Ecto neural progenitor cell (in vitro differentiated cells): ENCODE measurements at regions not wholly inside any gene's neighbourhood (a gene's known extent, or its start where the extent isn't known, plus 50 kb on each side); places are given as distances from the start of the nearest gene placed in this dataset.
"Not testable (repeated sequence)": the region's sequence is repeated elsewhere in the genome, so short reads cannot be mapped to it uniquely, and the experiment has no call there.

Source experiments
- DNase-seq: peaks from one replicate; pipeline ENCODE4 v3.0.0-alpha.2; 2018; ENCODE audit warnings: low spot score

DNA sequence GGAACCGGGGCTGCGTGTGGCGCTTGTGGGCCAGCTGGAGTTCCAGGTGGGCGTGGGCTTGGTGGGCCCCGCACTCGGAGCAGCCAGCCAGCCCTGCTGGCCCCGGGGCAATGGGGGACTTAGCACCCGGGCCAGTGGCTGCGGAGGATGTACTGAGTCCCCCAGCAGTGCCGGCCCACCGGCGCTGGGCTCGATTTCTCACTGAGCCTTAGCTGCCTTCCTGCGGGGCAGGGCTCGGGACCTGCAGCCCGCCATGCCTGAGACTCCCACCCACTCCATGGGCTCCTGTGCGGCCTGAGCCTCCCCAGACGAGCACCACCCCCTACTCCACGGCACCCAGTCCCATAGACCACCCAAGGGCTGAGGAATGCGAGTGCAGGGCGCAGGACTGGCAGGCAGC, 963.6 kb upstream of the PCDH20 start:
- not testable (repeated sequence) for DNase-seq

DNA sequence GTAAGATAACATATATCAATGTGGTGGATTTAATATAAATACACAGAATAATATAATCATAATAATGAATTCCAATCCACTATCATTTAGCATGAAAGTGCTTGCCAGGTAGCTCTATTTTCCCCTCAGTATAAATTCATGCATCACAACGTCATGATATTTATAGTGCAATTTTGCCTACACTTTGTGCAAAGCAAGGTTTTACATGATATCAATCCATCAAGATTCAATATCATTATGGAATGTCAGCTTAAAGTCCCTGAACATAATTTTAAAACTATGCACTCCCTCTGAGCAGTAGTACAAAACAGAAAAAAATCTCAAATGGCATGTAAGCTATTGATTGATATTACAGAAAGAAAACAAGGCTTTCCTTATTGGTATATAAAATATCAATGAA, 962.2 kb upstream of the PCDH20 start:
- no peak for DNase-seq

DNA sequence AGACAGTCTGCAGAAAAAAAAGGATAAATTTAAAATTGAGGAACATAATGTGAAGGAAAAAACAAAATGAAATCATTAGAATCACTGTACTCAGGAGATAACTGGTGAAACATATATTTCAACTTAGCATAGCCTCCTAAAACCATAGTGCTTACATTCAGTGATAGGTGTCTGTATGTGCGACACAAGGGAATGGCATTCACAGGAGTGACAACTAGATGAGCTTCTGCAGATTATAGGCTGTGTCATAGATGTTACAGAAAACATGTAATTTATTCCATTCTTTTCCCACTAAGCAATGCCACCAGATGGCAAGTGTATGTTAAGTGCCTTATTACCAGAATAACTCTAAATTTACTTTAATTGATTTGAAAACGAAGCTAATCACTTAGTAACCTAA, 960.0 kb upstream of the PCDH20 start:
- DNase-seq: no peak

DNA sequence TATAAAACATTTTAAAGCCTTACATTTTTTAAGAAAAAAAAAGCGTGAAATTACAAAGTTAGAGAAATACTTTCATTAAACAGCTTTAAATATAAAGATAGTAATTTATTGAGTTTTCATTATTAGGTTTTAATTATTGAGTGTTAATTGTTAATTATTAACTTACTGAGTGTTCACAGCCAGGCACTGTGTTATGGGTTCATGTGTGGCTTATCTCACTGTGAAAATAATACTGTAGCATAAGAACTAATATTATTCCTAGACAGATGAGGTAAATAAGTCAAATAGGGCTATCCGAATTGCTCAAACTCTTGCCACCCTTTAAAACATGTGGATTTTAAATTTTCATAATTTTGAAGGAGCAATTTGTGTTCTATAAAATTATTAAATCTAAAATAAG, 956.1 kb upstream of the PCDH20 start:
- no peak for DNase-seq

DNA sequence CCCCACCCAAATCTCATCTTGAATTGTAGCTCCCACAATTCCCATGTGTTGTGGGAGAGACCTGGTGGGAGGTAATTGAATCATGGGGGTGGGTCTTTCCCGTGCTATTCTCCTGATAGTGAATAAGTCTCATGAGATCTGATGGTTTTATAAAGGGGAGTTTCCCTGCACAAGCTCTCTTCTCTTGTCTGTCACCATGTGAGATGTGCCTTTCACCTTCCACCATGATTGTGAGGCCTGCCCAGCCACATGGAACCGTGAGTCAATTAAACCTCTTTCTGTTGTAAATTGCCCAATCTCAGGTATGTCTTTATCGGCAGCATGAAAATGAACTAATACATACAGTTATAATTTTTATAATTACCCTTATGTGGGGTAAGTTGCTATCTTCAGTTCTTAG, 952.3 kb upstream of the PCDH20 start:
- DNase-seq: not testable (repeated sequence)

DNA sequence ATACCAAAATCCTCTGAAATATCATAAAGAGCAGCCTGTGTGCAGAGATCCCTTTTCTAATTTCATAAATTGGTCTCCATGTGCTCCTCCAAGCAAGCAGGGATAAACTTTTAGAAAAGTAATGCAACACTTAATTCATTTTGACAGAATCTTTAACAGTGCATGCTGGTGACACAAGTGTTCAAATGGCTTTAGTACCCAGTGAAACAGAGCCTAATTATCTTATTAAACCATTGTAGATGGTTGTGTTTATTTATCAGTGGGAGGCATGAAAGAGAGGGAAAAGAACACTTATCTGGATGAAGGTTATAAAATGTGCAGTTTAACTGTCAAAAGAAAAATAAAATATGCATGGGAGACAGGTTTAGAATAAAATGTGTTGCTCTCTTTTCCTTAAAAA, 945.0 kb upstream of the PCDH20 start:
- no peak for DNase-seq

DNA sequence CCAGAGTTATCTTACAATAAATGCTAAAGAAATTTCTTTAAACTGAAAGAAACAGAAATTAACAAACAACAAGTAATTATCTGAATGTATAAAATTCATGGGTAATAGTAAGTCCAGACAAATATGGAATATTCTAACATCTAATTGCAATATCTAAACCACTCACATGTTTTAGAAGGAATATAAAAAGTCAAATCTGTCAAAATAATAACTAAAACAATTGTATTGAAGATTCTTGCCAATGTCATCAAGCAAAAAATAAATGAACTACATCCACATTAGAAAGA, 942.9 kb upstream of the PCDH20 start:
- DNase-seq: no peak

DNA sequence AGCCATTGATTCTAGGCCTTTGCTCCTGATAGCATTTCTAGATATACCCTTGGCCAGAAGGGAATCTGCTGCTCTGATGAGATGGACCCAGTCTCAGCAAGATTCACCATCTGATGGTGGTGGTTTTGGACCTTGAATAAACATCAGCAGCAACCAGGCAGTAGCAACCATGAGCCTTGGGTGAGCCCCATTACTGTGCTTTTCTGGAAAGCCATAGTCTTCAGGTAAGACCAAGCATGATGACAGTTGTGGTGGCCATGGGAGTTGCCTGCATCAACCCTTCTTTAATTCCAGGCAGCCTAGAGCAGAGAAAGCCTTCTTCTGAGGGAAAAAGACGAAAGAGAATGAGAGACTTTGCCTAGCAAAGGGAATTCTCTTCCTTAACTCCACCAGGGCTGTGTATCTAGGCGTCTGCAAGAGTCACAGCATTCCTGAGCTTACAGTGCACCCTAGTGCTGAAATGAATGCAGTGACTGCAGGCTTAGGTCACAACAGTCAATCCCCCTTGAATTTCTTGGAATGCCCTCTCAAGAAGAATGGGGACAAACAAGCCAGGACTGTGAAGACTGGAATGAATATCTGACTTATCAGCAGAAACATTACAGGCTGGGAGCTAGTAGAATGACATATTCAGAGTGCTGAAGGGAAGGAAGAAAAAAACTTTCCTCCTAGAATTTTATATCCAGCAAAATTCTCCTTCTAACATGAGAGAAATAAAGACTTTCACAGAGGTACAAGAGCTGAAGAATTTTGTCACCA, 942.4 kb upstream of the PCDH20 start:
- DNase-seq: peak; percentile 71

DNA sequence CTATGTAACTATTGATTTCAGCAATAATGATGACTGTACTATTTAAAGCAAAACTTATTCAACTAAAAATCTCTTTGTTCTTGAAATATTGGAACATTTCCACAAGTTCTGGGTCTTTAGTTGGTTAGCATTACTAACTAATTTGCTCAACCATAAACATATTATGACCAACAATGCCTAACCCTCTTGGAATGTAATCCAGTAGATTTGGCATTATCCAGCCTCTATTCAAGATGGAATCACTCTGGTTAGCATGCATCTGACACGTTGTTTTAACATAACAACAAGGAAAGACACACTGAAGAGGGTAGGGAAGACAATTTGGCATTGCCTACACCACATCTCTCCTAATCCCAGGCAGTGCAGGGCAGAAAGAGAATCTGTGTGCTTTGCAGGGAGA, 941.3 kb upstream of the PCDH20 start:
- DNase-seq: no peak

DNA sequence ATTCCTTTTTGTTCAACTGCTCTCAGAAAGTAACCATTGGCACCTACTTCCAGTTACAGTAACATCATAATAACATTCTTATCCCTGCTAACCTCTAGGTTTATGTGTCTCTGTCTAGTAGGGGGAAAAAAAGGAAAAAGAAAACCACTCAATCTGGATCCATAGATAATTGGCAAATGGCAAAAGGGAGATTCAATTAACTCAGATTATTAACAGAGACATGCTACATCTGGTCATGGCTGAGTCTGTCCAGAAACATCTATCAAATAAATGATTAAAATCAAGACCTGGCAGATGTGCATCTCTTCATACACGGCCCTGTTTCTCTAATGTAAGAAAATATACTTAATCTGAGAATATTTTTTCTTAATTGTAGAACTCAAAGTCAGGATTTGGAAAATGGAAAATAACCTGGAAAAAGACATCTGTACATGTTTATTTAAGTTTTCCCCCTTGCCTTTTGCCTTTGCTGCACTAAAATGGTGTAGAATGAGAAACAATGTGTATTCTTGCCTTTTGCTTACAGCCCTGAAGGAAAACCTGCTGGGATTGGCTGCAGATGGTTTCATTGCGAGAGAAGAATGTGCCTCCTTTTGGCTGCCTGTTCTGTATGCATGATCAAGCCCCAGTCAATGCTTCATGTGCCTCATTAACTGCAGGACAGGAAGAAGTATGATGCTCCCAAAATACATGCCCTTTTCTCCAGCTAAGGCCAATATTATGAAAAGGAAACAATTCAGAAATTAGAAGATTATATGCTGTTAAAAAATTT, 921.6 kb upstream of the PCDH20 start:
- no peak for DNase-seq

DNA sequence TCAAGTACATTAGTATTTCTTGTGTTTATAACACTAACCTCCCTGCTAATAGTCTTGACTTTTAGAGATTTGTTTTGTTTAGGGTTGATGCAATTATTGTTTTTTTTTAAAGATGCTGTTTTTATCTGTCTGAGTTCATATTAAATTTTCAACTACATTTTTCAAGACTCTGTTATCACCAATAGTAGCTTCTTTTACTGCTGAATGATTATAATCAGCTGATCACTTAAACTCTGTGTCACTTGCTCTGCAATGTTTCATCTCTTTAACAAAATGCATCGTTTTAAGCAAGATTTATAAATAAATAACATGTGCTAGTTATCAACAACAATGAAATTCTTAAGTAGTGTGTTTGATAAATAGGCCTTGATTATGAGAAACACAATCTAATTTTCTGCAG, 920.9 kb upstream of the PCDH20 start:
- no peak for DNase-seq

DNA sequence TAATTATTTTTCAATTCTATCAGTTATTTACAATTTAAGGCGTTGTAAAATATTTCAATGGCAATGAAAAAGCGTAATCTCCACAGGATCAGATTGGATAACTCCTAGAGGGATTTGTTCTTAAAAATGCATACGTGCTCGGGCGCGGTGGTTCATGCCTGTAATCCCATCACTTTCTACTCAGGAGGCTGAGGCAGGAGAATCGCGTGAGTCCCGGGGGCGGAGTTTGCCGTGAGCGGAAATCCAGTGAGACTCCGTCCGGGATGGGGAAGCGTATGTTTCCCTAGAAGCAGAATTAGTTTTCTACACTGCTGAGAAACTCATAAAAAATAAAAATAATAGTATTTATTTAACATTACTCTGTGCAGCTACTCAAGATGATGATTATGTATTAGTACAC, 917.8 kb upstream of the PCDH20 start:
- DNase-seq: no peak

DNA sequence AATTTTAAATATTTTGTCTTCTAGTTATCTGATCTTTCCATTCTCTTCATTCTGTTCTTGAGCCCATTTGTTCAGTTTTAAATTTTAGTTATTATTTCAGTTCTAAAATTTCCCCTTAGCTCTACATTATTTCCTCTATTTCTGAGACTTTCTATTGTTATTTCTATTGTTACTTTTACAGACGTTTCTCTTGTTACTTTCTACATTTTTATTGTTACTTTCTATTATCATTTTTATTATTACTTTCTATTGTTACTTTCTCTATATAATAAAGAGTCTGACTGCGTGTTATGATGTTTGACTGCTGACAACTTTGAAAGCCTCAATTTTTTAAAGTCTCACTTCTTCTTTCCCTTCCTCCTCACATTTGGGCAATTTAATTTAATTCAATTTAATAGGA, 915.7 kb upstream of the PCDH20 start:
- no peak for DNase-seq

DNA sequence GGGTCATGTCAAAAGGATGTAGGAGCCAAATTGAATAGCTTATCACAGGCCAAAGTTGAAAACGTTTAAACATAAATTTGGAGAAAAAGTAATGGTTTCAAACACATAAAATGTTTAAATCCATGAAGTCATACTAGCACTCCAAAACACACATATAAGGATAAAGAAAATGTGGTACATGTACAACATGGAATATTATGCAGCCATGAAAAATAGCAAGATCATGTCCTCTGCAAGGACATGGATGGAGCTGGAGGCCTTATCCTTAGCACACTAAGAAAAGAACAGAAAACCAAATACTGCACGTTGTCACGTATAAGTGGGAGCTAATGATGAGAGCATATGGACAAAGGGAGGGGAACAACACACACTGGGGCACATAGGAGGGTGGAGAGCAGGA, 911.7 kb upstream of the PCDH20 start:
- no peak for DNase-seq

DNA sequence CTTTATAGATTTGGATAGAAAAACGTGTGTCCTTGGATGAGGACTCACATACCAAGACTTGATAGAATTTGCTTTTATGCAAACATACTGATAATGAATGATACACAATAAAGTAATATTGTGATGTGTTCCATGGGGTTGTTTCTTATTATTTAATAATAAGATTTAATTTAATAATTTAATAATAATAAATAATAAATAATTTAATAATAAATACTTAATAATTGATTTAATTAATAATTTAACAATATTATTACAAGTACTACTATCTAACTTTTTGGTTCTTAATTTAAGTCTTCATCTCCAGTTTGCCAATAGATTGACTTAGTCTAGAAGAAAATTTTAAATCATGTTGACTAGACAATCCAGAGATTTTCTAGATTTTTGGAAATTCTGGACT, 909.2 kb upstream of the PCDH20 start:
- DNase-seq: no peak

DNA sequence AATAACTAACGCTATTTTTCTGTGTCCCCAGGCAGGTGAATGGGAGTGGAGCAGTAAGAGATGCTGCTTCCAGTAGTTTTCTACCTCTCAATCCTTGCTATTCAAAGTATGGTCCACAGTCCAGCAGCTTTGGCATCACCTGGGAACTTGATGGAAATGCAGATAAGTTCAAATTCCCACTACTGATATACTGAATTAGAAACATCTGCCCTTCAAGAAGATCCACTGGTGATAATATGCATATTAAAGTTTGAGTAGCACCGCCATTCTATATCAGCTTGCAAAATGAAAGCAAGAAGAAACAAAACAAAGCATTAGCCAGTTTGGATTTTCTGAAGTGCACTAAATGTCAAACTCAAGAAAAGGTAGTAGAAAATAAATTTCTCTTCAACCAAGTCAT, 906.2 kb upstream of the PCDH20 start:
- no peak for DNase-seq

DNA sequence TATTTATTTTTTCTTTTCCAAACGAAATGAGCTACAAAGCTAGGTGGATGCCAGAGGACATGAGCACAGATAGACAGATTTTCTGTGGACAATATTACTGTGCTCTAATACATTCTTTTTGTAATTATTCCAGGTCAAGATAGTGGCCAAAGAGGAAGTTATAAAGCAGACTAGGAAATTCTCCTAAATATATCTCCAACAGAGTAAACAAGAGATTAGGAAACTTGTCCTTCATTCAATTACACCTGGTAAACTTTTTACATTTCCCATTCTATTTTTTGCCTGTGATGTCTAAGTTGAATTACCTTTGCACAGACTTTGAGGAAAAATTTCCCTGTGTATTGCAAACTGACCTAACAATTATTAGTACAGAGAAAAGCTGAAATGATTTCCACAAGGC, 905.5 kb upstream of the PCDH20 start:
- DNase-seq: no peak

DNA sequence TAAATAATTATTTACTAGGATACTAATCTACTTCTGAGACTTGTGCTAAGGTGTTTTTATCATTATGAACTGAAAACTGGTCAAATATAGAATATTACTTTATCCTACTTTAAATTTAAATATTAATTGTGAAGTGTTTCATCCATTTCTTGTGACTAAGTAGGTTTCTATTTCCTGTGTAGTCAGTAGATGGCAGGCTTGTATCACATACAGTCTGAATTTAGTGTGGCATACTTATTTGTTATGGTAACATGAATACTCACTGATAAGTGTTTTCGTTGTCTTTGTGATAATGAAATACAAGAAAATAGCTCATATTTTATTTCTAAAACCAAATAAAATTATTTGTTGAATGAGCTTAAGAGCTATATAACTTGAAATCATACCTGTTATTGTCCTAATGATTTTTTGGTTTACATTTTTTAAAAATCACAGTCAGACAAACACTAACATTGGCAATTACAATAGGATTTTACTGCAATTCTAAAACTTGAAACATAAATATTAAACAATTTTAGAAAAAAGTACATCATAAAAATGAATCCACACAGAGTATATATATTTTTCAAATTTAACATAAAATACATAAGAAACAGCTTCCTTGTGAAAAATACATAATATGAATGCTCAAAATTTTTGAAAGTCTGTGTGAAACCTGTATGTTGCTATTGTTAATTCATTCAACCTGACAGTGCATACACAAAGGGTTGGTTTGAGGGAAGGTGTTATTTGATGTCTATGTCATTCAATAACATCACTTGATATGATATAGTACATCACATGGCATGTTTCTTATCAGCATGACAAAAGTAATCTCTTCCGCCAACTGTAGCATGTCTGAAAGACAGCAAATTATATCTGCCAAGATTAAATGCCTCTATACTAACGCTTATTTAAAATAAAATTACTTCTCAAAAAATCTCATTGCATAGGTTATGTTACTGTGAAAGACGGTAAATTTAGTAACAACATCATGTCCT, 904.8 kb upstream of the PCDH20 start:
- no peak for DNase-seq

DNA sequence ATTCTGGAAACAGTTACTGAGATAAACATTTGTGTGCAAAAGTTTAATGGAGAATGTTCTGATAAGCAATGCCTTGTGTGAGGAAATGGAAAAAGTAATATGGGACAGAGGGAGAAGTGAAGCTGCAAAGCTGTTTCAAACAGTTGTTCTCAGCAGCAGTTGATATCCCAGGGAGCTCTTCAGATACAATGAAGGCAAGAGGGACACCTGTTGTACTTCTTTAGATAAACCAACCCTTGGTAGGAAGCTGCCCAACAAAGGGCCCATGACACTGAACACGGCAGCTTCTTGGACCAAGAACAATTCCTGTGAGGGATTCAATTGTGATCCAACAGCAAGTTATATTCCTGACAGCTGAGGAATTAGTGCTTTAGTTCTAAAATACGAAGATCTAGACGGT, 894.3 kb upstream of the PCDH20 start:
- no peak for DNase-seq

DNA sequence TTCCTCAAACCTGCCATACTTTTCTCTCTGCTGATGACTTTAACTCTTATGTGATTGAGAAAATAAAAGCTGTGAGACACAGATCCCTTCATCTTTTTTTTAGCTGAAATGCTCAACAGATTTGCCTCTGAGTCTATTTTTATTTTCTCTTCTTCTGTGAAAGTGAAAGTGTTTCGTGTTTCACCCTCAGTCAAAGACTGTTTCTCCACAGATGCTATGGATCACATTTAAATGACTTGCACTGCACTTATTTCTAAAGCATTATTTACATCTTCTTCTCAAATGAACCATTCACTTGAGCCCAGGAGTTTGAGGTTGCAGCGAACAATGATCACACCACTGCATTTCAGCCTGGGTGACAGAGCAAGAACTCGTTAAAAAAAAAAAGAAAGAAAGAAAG, 890.1 kb upstream of the PCDH20 start:
- no peak for DNase-seq

DNA sequence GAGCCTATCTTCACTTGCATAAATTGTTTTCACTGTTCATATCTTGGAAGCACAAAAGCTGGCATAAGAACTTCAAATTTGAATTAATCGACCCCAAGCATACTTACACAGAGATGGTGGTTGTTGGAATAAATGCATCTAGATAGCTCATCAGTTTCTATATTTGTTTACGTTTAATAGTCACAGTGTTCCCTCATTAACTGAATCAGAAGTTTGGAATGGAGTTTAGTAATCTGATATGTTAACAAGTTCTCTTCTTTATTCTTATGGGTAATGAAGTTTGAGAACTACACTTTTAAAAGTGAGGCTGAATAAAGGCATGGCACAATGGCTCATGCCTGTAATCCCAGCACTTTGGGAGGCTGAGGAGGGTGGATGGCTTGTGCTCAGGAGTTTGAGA, 886.7 kb upstream of the PCDH20 start:
- DNase-seq: no peak

DNA sequence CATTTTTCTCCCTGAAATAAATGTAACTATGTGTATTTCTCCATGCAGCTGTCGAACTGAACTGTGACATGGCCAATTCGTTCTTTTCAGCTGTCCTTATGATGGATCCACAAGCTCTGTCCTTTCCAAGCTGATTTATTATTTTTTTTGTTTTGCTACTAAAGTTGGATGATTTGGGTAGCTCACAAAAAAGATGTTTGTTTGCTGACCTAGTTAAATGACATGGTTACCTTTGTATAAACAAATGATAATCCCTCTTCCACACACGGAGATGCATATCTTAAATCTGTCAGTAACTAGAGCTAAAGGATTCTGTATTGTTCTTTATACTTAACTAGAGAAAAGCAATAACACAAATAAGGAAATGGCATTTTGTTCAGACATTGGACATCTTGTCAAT, 884.3 kb upstream of the PCDH20 start:
- no peak for DNase-seq

DNA sequence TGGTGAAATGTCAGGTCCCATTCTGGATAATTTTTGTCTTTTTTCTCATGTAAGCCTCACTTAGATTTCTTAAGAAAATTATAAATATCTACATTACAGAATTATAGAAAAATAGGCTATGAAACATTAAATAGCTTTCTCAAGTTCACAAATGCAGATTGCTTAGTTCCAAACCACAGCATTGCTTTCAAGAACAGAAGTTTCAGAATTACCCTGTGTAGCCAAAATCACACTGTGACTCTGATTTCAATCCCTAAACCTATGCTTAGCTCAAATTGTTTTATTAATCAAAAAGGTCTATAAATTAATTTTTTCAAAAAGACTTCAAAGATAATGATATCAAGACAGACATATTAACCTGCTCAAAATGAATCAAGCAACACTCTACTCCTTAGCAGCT, 881.2 kb upstream of the PCDH20 start:
- DNase-seq: no peak
